ENCODE measurements at regions not wholly inside any gene's neighbourhood (a gene's known extent, or its start where the extent isn't known, plus 50 kb on each side); places are given as distances from the start of the nearest gene placed in this dataset.

GRCh38 chr2:220107380-220107791, 480.0 kb downstream of the SLC4A3 start (continued):
- TF ChIP-seq, protein P1, sequence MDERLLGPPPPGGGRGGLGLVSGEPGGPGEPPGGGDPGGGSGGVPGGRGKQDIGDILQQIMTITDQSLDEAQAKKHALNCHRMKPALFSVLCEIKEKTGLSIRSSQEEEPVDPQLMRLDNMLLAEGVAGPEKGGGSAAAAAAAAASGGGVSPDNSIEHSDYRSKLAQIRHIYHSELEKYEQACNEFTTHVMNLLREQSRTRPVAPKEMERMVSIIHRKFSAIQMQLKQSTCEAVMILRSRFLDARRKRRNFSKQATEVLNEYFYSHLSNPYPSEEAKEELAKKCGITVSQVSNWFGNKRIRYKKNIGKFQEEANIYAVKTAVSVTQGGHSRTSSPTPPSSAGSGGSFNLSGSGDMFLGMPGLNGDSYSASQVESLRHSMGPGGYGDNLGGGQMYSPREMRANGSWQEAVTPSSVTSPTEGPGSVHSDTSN (CRISPR knock-in tag; IDR thresholded peaks at IDR 0.05; ENCODE audit: low read depth) = no peak
- TF ChIP-seq, protein P1 (tag; conservative IDR thresholded peaks at IDR 0.05; ENCODE audit: low read depth) = peak; percentile 86
- TF ChIP-seq KLF16 (IDR thresholded peaks at IDR 0.05) (no peak), SRSF9 (IDR thresholded peaks at IDR 0.05; ENCODE audit: borderline replicate concordance, low read depth, low read length) (no peak), SAP30 (IDR thresholded peaks at IDR 0.05; ENCODE audit: borderline replicate concordance, insufficient read depth, low read depth, low read length, poor library complexity, severe bottlenecking) (no peak), EP300 (IDR thresholded peaks at IDR 0.05; ENCODE audit: low read length) (peak; percentile 67; the same call in 1 of the 2 replicates), SOX6 (IDR thresholded peaks at IDR 0.05) (peak; percentile 21; the same call in 1 of the 2 replicates), STAT5A (IDR thresholded peaks at IDR 0.05; ENCODE audit: borderline replicate concordance, low read length) (peak; percentile 78), NFIC (IDR thresholded peaks at IDR 0.05) (0 out of 2 replicates have a peak, but pooled peaks have one; percentile 14), FOXM1 (IDR thresholded peaks at IDR 0.05; ENCODE audit: low read depth) (no peak), FOXM1 (CRISPR knock-in tag; IDR thresholded peaks at IDR 0.05; ENCODE audit: low read depth) (no peak), HMGN3 (IDR thresholded peaks at IDR 0.05; ENCODE audit: borderline replicate concordance, extremely low read depth, insufficient read length, low read depth, low read length) (no peak), ZNF398 (CRISPR knock-in tag; IDR thresholded peaks at IDR 0.05) (no peak), GATAD2A (IDR thresholded peaks at IDR 0.05) (no peak), ZNF764 (CRISPR knock-in tag; IDR thresholded peaks at IDR 0.05; ENCODE audit: low read depth) (no peak), NFE2L1 (tag; IDR thresholded peaks at IDR 0.05; ENCODE audit: borderline replicate concordance, low read depth) (no peak), RBM34 (IDR thresholded peaks at IDR 0.05; ENCODE audit: borderline replicate concordance, insufficient read depth, low read length) (no peak), ZNF239 (CRISPR knock-in tag; IDR thresholded peaks at IDR 0.05) (no peak), TAL1 (IDR thresholded peaks at IDR 0.05) (peak; percentile 79)

Measured in K562 (cell line).